PFSK-1 (cell line): ENCODE measurements at regions not wholly inside any gene's neighbourhood (a gene's known extent, or its start where the extent isn't known, plus 50 kb on each side); places are given as distances from the start of the nearest gene placed in this dataset.

ENCODE experiments used
- FOXP2 ChIP-seq: optimal IDR thresholded peaks from 2 replicates; pipeline ENCODE3; 2011; ENCODE audit warnings: borderline replicate concordance, control low read depth, inconsistent platforms; ENCODE audit not compliant: insufficient read depth; ENCODE audit errors: extremely low read length, extremely low read depth
- POLR2AphosphoS5 ChIP-seq: IDR thresholded peaks from 2 replicates; pipeline ENCODE4 v1.6.1; 2012; ENCODE audit warnings: low read depth, mild to moderate bottlenecking, control low read depth, low read length, moderate library complexity
- SIN3A ChIP-seq: IDR thresholded peaks from 2 replicates; pipeline ENCODE4 v1.6.1; 2012; ENCODE audit warnings: mild to moderate bottlenecking, low read length, moderate library complexity, borderline replicate concordance; ENCODE audit not compliant: insufficient read depth
- TAF1 ChIP-seq: IDR thresholded peaks from 2 replicates; pipeline ENCODE4 v1.6.1; 2012; ENCODE audit warnings: low read length, control low read depth, borderline replicate concordance; ENCODE audit not compliant: insufficient read depth
- TF ChIP-seq, protein P1 (sequence below), 2 experiments: IDR thresholded peaks; 2 replicates each; pipeline versions ENCODE4 v1.6.1 to v1.8.0; 2011 to 2012; ENCODE audit warnings: low read depth in 2 of 2, low read length in 2 of 2, control low read depth in 1 of 2, inconsistent platforms in 1 of 2, mild to moderate bottlenecking in 1 of 2, moderate library complexity in 1 of 2; ENCODE audit not compliant: insufficient read depth in 1 of 2

DNA sequence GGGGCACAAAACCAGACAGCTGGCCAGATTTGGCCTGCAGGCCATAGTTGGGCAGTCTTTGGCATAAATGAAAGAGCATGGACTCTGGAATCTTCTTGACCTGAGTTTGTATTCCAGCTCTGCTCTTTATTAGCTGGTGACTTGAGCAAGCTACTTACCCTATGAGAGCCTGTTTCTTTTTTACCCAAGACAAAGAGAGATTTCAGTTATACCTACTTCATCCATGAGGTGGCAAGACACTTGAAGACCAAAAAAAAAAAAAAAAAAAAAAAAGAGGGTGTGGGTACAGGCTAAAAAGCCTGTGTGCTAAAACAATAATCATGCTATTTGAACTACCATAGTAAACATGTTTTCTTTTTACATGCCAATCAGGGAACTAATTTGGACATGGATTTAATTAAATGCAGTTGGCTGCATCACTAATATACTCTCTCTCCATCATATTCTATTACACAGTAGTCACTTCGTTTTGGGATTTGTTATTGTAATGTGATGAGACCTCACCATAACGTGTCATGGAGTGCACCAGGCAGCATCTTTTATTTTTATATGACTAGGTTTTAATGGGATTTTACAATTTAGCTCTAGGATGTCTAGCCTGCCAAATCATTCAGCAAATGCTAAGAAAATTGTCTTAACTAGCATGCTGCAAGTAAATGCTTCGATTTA lies 109.2 kb upstream of the FHIT start:
- TF ChIP-seq POLR2AphosphoS5: no peak
- no peak for TF ChIP-seq SIN3A
- TF ChIP-seq, protein P1, sequence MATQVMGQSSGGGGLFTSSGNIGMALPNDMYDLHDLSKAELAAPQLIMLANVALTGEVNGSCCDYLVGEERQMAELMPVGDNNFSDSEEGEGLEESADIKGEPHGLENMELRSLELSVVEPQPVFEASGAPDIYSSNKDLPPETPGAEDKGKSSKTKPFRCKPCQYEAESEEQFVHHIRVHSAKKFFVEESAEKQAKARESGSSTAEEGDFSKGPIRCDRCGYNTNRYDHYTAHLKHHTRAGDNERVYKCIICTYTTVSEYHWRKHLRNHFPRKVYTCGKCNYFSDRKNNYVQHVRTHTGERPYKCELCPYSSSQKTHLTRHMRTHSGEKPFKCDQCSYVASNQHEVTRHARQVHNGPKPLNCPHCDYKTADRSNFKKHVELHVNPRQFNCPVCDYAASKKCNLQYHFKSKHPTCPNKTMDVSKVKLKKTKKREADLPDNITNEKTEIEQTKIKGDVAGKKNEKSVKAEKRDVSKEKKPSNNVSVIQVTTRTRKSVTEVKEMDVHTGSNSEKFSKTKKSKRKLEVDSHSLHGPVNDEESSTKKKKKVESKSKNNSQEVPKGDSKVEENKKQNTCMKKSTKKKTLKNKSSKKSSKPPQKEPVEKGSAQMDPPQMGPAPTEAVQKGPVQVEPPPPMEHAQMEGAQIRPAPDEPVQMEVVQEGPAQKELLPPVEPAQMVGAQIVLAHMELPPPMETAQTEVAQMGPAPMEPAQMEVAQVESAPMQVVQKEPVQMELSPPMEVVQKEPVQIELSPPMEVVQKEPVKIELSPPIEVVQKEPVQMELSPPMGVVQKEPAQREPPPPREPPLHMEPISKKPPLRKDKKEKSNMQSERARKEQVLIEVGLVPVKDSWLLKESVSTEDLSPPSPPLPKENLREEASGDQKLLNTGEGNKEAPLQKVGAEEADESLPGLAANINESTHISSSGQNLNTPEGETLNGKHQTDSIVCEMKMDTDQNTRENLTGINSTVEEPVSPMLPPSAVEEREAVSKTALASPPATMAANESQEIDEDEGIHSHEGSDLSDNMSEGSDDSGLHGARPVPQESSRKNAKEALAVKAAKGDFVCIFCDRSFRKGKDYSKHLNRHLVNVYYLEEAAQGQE (IDR thresholded peaks at IDR 0.05; ENCODE audit: insufficient read depth in 1 of 2, low read depth in 2 of 2, low read length in 2 of 2): no peak
- no peak for TF ChIP-seq TAF1
- no peak for TF ChIP-seq FOXP2

DNA sequence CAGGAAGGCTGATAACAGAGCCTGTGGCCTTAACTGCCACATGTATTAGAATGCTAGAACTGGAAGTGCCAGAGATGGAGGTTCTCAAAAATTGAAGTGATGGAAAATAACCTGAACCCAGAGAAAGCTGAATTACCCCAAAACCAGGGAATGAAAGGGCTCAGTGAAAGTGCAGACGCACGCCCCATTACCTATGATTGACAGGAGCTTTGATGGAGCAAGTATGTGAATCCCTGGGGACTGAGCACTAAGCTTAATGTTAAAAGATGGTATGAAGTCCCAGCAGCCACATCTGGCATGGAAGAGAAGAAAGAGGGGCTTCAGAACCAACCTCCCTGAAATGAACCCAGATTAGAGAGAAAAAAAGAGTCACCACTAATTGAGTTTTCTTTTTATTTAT lies 118.4 kb upstream of the FHIT start:
- no peak for TF ChIP-seq TAF1

DNA sequence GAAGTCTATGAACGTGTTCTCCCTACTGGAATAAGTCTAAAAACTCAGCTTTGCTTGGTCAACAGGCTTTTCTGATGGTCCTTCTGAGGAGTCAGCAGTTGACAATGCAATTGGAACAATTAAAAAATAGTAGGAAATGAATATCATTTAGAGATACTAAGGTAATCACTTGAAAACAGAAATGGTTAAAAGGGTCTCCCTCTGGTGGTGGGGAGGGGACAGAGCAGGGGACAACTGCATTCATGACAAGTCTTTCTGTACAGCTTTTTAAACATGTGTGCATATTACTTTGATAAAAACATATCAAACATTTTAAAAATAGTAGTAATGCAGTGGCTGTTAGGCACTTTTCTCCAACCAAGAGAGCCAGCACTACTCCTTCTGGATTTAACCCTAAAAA lies 119.9 kb upstream of the FHIT start:
- TF ChIP-seq SIN3A (no peak), POLR2AphosphoS5 (no peak)

DNA sequence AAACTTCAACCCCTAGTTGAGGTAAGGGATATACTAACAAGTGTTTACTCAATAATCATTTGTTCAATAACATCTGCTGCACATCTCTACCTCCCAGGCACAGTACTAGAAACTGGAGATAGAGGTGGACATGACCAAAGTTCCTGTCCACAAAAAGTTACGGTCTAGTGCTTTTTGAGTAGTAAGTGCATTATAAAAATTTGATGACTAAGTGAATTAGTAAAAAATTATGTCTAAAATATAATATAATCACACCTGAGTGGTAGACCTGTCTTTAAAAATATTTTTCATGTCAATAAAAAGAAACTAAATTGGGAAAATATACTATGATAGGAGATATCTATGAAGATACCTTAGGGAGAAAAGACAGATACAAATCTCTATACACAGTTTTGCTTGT lies 121.5 kb upstream of the FHIT start:
- TF ChIP-seq FOXP2: no peak
- TF ChIP-seq SIN3A: no peak
- TF ChIP-seq POLR2AphosphoS5: no peak
- TF ChIP-seq TAF1: no peak
- TF ChIP-seq, protein P1 (IDR thresholded peaks at IDR 0.05; ENCODE audit: insufficient read depth in 1 of 2, low read depth in 2 of 2, low read length in 2 of 2): no peak

DNA sequence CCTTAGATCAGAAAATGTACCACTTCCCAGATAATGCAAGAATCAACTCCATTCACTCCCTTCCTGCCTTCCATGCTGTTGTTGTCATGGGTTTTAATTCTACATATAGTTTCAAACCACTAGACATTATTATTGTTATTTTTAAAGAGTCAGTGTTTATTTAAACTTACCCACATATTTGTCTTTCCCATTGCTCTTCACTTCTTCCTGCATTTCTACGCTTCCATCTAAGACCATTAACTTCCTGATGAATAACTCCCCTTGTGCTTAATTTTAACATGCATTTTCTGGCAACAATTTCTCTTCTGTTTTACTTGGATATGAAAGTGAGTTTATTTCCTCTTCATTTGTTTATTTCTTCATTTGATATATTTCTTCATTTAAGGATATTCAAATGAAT lies 127.1 kb upstream of the FHIT start:
- TF ChIP-seq SIN3A: no peak
- TF ChIP-seq TAF1: no peak
- TF ChIP-seq FOXP2: no peak
- TF ChIP-seq POLR2AphosphoS5: no peak
- TF ChIP-seq, protein P1 (IDR thresholded peaks at IDR 0.05; ENCODE audit: insufficient read depth in 1 of 2, low read depth in 2 of 2, low read length in 2 of 2): no peak

DNA sequence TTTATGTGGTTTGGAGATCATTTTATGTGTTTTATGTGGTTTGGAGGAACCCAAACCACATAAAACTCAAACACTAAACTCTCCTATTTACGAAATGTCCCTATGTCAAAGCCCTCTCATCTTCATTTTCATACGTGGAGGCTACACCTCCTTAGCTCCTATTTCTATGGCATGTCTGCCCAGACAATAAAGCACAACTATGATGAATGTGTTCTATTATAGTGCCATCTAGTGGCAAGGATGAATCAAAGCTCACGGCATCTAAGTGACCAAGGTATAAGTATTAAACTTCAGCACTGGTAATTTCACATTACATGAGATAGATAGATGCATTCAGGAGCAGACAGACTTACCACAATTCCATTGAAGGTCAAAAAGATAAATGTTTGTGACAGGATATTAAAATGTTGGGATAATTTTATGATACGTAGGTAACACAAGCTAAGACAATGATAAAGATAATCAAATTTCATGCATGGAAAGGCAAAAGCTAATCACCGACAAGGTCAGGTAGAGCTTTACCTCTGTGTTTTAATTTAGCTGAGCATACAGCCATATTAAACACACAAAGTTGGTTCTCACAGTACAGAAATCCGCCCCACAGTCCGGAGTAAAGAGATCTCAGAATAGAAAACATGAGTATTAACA lies 130.6 kb upstream of the FHIT start:
- TF ChIP-seq TAF1: no peak
- no peak for TF ChIP-seq POLR2AphosphoS5

DNA sequence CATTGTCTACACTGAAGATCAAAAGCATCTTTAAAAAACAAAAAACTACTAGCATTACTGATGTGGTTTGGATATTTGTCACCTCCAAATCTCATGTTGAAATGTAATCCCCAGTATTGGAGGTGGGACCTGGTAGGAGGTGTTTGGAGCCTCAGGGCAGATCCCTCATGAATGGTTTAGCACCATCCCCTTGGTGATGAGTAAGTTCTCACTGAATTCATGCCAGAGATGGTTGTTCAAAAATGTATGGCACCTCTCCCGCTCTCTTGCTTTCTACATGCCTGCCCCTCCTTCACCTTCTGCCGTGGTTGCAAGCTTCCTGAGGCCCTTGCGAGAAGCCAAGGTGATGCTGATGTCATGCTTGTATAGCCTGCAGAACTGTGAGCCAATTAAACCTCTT lies 136.6 kb upstream of the FHIT start:
- TF ChIP-seq SIN3A: no peak
- TF ChIP-seq, protein P1 (IDR thresholded peaks at IDR 0.05; ENCODE audit: insufficient read depth in 1 of 2, low read depth in 2 of 2, low read length in 2 of 2): no peak
- no peak for TF ChIP-seq TAF1
- no peak for TF ChIP-seq POLR2AphosphoS5
- TF ChIP-seq FOXP2: no peak
